IMR-90 (cell line): ENCODE measurements at regions not wholly inside any gene's neighbourhood (a gene's known extent, or its start where the extent isn't known, plus 50 kb on each side); places are given as distances from the start of the nearest gene placed in this dataset.
A peak's percentile ranks its signal among the peaks of the same experiment; 100 is the strongest.

Source experiments
- ATAC-seq: fragments of 200-7000 bp; cut with Tn5 transposase; 2 replicates; pipeline ENCODE4 v1.9.1; 2020; ENCODE audit warnings: low read depth, mild to moderate bottlenecking, moderate library complexity
- BruUV-seq: library from RNA; stranded (reverse); fragments of 400-500 nt; replicated peaks from 2 replicates; lab custom pipeline; 2021; lab: Mats Ljungman, UMichigan
- CTCF ChIA-PET: fragments of 300-600 bp; formaldehyde crosslinking; extraction: SDS; loops from one replicate; lab custom pipeline; 2021; ENCODE audit warnings: antibody characterized with exemption; lab: Yijun Ruan, JAX
- POLR2A ChIA-PET: fragments of 300-600 bp; sonication (Branson Sonifier 250); formaldehyde crosslinking; loops from one replicate; lab custom pipeline; 2022; ENCODE audit warnings: antibody characterized with exemption; ENCODE audit not compliant: unreplicated experiment; lab: Charles Lee
- DNase-seq: peaks from one replicate; pipeline ENCODE4 v3.0.0; 2013
- H2AFZ ChIP-seq: replicated peaks from 2 replicates; pipeline ENCODE3; 2013; ENCODE audit warnings: low read length, mild to moderate bottlenecking; ENCODE audit not compliant: poor library complexity
- H2AK5ac ChIP-seq: 2 replicates; pipeline ENCODE4 v1.6.1; 2013; ENCODE audit warnings: low read depth, low read length, inconsistent platforms
- H2AK9ac ChIP-seq: replicated peaks from 2 replicates; pipeline ENCODE3; 2013; ENCODE audit warnings: mild to moderate bottlenecking, low read depth, low read length, moderate library complexity; ENCODE audit not compliant: poor library complexity
- H2BK120ac ChIP-seq: 2 replicates; pipeline ENCODE4 v1.6.1; 2013; ENCODE audit warnings: low read depth, low read length, inconsistent platforms
- H2BK15ac ChIP-seq: 3 replicates; pipeline ENCODE4 v1.6.1; 2013; ENCODE audit warnings: low read depth, low read length, inconsistent platforms
- H2BK20ac ChIP-seq: 2 replicates; pipeline ENCODE4 v1.6.1; 2013; ENCODE audit warnings: low read depth, mild to moderate bottlenecking, inconsistent platforms, low read length, moderate library complexity
- H2BK5ac ChIP-seq: 2 replicates; pipeline ENCODE4 v1.6.1; 2013; ENCODE audit warnings: mild to moderate bottlenecking, low read depth, low read length, inconsistent platforms; ENCODE audit not compliant: poor library complexity, severe bottlenecking
- H3K14ac ChIP-seq: replicated peaks from 2 replicates; pipeline ENCODE4 v1.6.1; 2013; ENCODE audit warnings: low read depth, low read length, inconsistent platforms
- H3K18ac ChIP-seq: 2 replicates; pipeline ENCODE4 v1.6.1; 2013; ENCODE audit warnings: low read depth, low read length, control low read depth
- H3K23ac ChIP-seq: 2 replicates; pipeline ENCODE4 v1.6.1; 2013; ENCODE audit warnings: low read depth, low read length, inconsistent platforms
- H3K27ac ChIP-seq: 2 replicates; pipeline ENCODE4 v1.5.1; 2013; ENCODE audit warnings: mild to moderate bottlenecking, control low read depth, low read length; ENCODE audit not compliant: insufficient read depth
- H3K27me3 ChIP-seq: 2 replicates; pipeline ENCODE4 v1.6.1; 2013; ENCODE audit warnings: low read length; ENCODE audit not compliant: control insufficient read depth, insufficient read depth
- H3K36me3 ChIP-seq: 2 replicates; pipeline ENCODE4 v1.6.1; 2013; ENCODE audit warnings: low read length, mixed read lengths; ENCODE audit not compliant: control insufficient read depth, insufficient read depth
- H3K4ac ChIP-seq: 2 replicates; pipeline ENCODE4 v1.6.1; 2013; ENCODE audit warnings: low read depth, low read length, inconsistent platforms
- H3K4me1 ChIP-seq: 2 replicates; pipeline ENCODE4 v1.6.1; 2013; ENCODE audit warnings: low read length, mixed read lengths; ENCODE audit not compliant: control insufficient read depth, insufficient read depth
- H3K4me2 ChIP-seq: 2 replicates; pipeline ENCODE4 v1.6.1; 2013; ENCODE audit warnings: low read depth, mild to moderate bottlenecking, control low read depth, low read length, moderate library complexity
- H3K4me3 ChIP-seq: 2 replicates; pipeline ENCODE4 v1.5.1; 2013; ENCODE audit warnings: low read depth, mild to moderate bottlenecking, control low read depth, low read length, moderate library complexity; ENCODE audit not compliant: insufficient read depth
- H3K56ac ChIP-seq: 2 replicates; pipeline ENCODE4 v1.6.1; 2013; ENCODE audit warnings: low read length, inconsistent platforms; ENCODE audit not compliant: insufficient read depth; ENCODE audit errors: extremely low read depth
- H3K79me1 ChIP-seq, 2 experiments: 2 replicates each; pipeline ENCODE4 v1.6.1; 2013; ENCODE audit warnings: low read length in 2 of 2, inconsistent platforms in 1 of 2, low read depth in 1 of 2
- H3K9ac ChIP-seq: 2 replicates; pipeline ENCODE4 v1.6.1; 2013; ENCODE audit warnings: low read depth, low read length, control low read depth
- H3K9me1 ChIP-seq: 2 replicates; pipeline ENCODE4 v1.6.1; 2013; ENCODE audit warnings: low read length, inconsistent platforms; ENCODE audit not compliant: insufficient read depth
- H3K9me3 ChIP-seq: 2 replicates; pipeline ENCODE4 v1.6.1; 2013; ENCODE audit warnings: low read length; ENCODE audit not compliant: control insufficient read depth, insufficient read depth
- H4K20me1 ChIP-seq: 2 replicates; pipeline ENCODE4 v1.6.1; 2013; ENCODE audit warnings: low read length, inconsistent platforms; ENCODE audit not compliant: insufficient read depth
- H4K5ac ChIP-seq: 2 replicates; pipeline ENCODE4 v1.6.1; 2013; ENCODE audit warnings: mild to moderate bottlenecking, low read depth, low read length, control low read depth
- H4K8ac ChIP-seq, 2 experiments: 2 replicates each; pipeline ENCODE4 v1.6.1; 2013; ENCODE audit warnings: low read depth in 2 of 2, low read length in 2 of 2, control low read depth in 1 of 2, inconsistent platforms in 1 of 2
- H4K91ac ChIP-seq: 2 replicates; pipeline ENCODE4 v1.6.1; 2013; ENCODE audit warnings: low read depth, low read length, inconsistent platforms; ENCODE audit not compliant: insufficient read depth
- CEBPB ChIP-seq: IDR thresholded peaks from 2 replicates; pipeline ENCODE4 v1.6.1; 2012; ENCODE audit warnings: low read depth, low read length, improper control_type of control experiment
- FOS ChIP-seq: fragments of 150-350 bp; IDR thresholded peaks from 2 replicates; pipeline ENCODE4 v1.6.1; 2016; ENCODE audit warnings: low read depth, low read length
- POLR2A ChIP-seq: IDR thresholded peaks from 2 replicates; pipeline ENCODE4 v1.6.1; 2012; ENCODE audit warnings: mild to moderate bottlenecking, low read depth, low read length
- WGBS, 2 experiments: methylation state at CpG; one replicate each; pipeline versions ENCODE4 v1.1.5 to v1.1.7; 2013; ENCODE audit warnings: missing lambda C conversion rate in 2 of 2; ENCODE audit not compliant: insufficient read length in 1 of 2; ENCODE audit errors: extremely low coverage in 2 of 2; 5-methylcytosine and 5-hydroxymethylcytosine counted together
- dilution Hi-C: fragments of 300-500 bp; cut with HindIII; formaldehyde crosslinking; loops from one replicate; pipeline ENCODE4 v1.14.3; 2018; ENCODE audit warnings: low sequenced_read_pairs; ENCODE audit not compliant: unreplicated experiment
- in situ Hi-C: fragments of 300-500 bp; cut with MboI; formaldehyde crosslinking; loops from 3 replicates; pipeline ENCODE4 v1.14.3; 2019; ENCODE audit warnings: low sequenced_read_pairs, inconsistent platforms, mixed read lengths
- intact Hi-C: fragments of 100-400 bp; cut with micrococcal nuclease; formaldehyde crosslinking; loops from 2 replicates; pipeline ENCODE4 v1.10.0; 2022

DNA sequence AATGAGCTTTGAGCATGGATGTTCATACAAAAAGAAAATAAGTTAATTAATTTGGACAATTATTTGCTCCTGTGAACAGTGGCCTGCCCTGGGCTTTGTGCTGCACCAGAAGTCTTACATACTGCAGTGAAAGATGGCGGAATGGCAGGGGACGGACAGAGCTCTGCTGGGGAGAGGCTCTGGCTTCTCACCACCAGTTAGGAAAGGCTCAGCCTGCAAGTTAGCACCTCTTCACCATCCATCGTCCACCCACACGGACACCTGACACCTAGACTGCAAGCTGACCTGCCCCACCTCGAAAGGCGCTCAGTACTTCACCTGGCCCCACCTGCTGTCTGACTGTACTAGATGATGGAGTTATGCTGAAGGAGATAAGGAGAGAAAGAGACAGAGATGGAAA, 203.9 kb upstream of the IRS2 start:
- H2BK20ac ChIP-seq, result peak overlapping the region; percentile 34
- no peak overlapping the region for H3K9ac ChIP-seq
- peak overlapping the region; percentile 59 for H2AFZ ChIP-seq
- ATAC-seq (no peak), DNase-seq (no peak)
- no CpG with 5 or more reads among the region's 6 CpGs for WGBS, 2 experiments
- H2AK9ac ChIP-seq, result peak overlapping the region; percentile 21
- H2BK5ac ChIP-seq, result peak overlapping the region; percentile 5
- no peak overlapping the region for H3K4me2 ChIP-seq
- peak overlapping the region; percentile 3; the same call in 1 of the 2 replicates for H3K18ac ChIP-seq
- H4K20me1 ChIP-seq, result no peaks in the 10 kb centered on the region
- H3K9me3 ChIP-seq, result no peaks in the 10 kb centered on the region
- H3K4ac ChIP-seq, result peak overlapping the region; percentile 69; the same call in 1 of the 2 replicates
- no peak overlapping the region for H3K27ac ChIP-seq
- peak overlapping the region; percentile 90 for H4K91ac ChIP-seq
- no peak overlapping the region for H3K23ac ChIP-seq
- H4K8ac ChIP-seq, result peak overlapping the region in 1 of 2 experiments; percentile 59; a peak in 2 of 4 replicates
- H3K36me3 ChIP-seq, result no peaks in the 10 kb centered on the region
- no peak for TF ChIP-seq CEBPB
- TF ChIP-seq POLR2A, result no peak
- TF ChIP-seq FOS, result no peak
- H4K5ac ChIP-seq, result peak overlapping the region; percentile 86
- no TSS peak for BruUV-seq
- CTCF ChIA-PET, result interaction anchor here (0.7 to 0.9 kb wide), 2 partner anchors 93 to 769 kb away, joined by 3 read pairs; no protein-coding TSS in a partner anchor
- H3K56ac ChIP-seq, result no peak overlapping the region
- H3K4me3 ChIP-seq, result no peak overlapping the region
- dilution Hi-C loops, result no loop called here
- peaks cover 12% of the 10 kb centered on the region for H3K4me1 ChIP-seq
- H2AK5ac ChIP-seq, result peak overlapping the region; percentile 94
- peak overlapping the region; percentile 6 for H2BK120ac ChIP-seq
- 0 out of 2 replicates have a peak overlapping the region, but pooled peaks have one; percentile 1 for H3K14ac ChIP-seq
- H3K9me1 ChIP-seq, result peaks cover 12% of the 10 kb centered on the region; the same call in 1 of the 2 replicates
- in situ Hi-C loops, result no loop called here
- peak overlapping the region; percentile 15; the same call in 1 of the 3 replicates for H2BK15ac ChIP-seq
- intact Hi-C loops, result no loop called here
- H3K79me1 ChIP-seq, result no peaks in the 10 kb centered on the region
- no peaks in the 10 kb centered on the region for H3K27me3 ChIP-seq
- POLR2A ChIA-PET, result no interaction called here
